Mesothelial cell of epicardium (in vitro differentiated cells): ENCODE measurements at regions not wholly inside any gene's neighbourhood (a gene's known extent, or its start where the extent isn't known, plus 50 kb on each side); places are given as distances from the start of the nearest gene placed in this dataset.

Source experiments
- DNase-seq, 2 experiments: peaks; one replicate each; pipeline ENCODE4 v3.0.0; 2021; ENCODE audit warnings: low spot score in 2 of 2; ENCODE audit not compliant: unreplicated experiment in 2 of 2
- H3K27ac Mint-ChIP-seq: 2 replicates; pipeline ENCODE4 v1.8.0; 2021; ENCODE audit warnings: mixed read lengths
- H3K27me3 Mint-ChIP-seq: 2 replicates; pipeline ENCODE4 v1.8.0; 2021; ENCODE audit warnings: low read depth, mixed read lengths
- H3K36me3 Mint-ChIP-seq: 2 replicates; pipeline ENCODE4 v1.8.0; 2021; ENCODE audit warnings: mixed read lengths
- H3K4me1 Mint-ChIP-seq: 2 replicates; pipeline ENCODE4 v1.8.0; 2021; ENCODE audit warnings: mixed read lengths
- H3K4me3 Mint-ChIP-seq: 2 replicates; pipeline ENCODE4 v1.8.0; 2021; ENCODE audit warnings: mild to moderate bottlenecking, moderate library complexity, mixed read lengths
- H3K9me3 Mint-ChIP-seq: 2 replicates; pipeline ENCODE4 v1.8.0; 2021; ENCODE audit warnings: mixed read lengths
- CTCF ChIP-seq: fragments of 200-600 bp; sonication (generic); IDR thresholded peaks from one replicate; pipeline ENCODE4 v1.5.0; 2021; ENCODE audit warnings: antibody characterized with exemption; ENCODE audit not compliant: unreplicated experiment

- no peaks in the 10 kb centered on the region for H3K36me3 Mint-ChIP-seq
- H3K9me3 Mint-ChIP-seq: peaks cover 16% of the 10 kb centered on the region
- no peak for TF ChIP-seq CTCF
- no peak for DNase-seq
- no peak overlapping the region for H3K4me3 Mint-ChIP-seq
- no peak overlapping the region for H3K27ac Mint-ChIP-seq
- H3K4me1 Mint-ChIP-seq: no peaks in the 10 kb centered on the region
- H3K27me3 Mint-ChIP-seq: no peaks in the 10 kb centered on the region
Measured at GRCh38 chr14:83356080-83356479, 1822.4 kb upstream of the SEL1L start.

GRCh38 chr14:83372271-83372670, 1838.6 kb upstream of the SEL1L start:
- peaks cover 4% of the 10 kb centered on the region for H3K36me3 Mint-ChIP-seq
- H3K4me3 Mint-ChIP-seq: no peak overlapping the region
- no peak for DNase-seq
- no peak for TF ChIP-seq CTCF
- H3K27ac Mint-ChIP-seq: no peak overlapping the region
- H3K9me3 Mint-ChIP-seq: peaks cover 25% of the 10 kb centered on the region
- H3K27me3 Mint-ChIP-seq: no peaks in the 10 kb centered on the region
- no peaks in the 10 kb centered on the region for H3K4me1 Mint-ChIP-seq

GRCh38 chr14:83379436-83379835, 1845.8 kb upstream of the SEL1L start:
- peaks cover 5% of the 10 kb centered on the region for H3K4me1 Mint-ChIP-seq
- DNase-seq: no peak

DNA sequence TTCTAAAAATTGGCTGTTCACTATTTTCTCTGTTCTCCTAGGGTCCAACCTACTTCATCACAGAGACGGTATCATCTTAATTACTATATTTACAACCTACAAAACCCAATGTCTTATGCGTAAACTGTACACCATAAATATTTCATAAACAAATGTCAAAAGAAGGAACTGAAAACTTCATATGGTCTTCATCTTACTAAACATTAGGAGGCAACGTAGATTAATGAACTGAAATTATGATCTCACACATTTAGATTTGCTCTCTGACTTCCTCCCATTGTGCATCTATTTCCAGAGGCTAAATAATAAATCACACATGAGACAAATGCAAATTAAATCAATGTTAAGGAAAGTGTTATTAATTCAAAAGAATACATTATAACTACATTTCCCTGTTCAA, 1850.6 kb upstream of the SEL1L start:
- H3K27me3 Mint-ChIP-seq: no peaks in the 10 kb centered on the region
- no peak overlapping the region for H3K27ac Mint-ChIP-seq
- no peak for DNase-seq
- no peaks in the 10 kb centered on the region for H3K36me3 Mint-ChIP-seq
- peaks cover 5% of the 10 kb centered on the region for H3K4me1 Mint-ChIP-seq
- no peak overlapping the region for H3K4me3 Mint-ChIP-seq
- peaks cover 31% of the 10 kb centered on the region for H3K9me3 Mint-ChIP-seq
- TF ChIP-seq CTCF: no peak

More at GRCh38 chr14:83379436-83379835, 1845.8 kb upstream of the SEL1L start:
- Mint-ChIP-seq H3K27me3 (no peaks in the 10 kb centered on the region), H3K27ac (peak overlapping the region; percentile 61), H3K4me3 (no peak overlapping the region), H3K36me3 (peaks cover 4% of the 10 kb centered on the region), H3K9me3 (peaks cover 32% of the 10 kb centered on the region)
- no peak for TF ChIP-seq CTCF

GRCh38 chr14:83395321-83395720, 1861.7 kb upstream of the SEL1L start:
- no peak for DNase-seq
- TF ChIP-seq CTCF: no peak
- H3K9me3 Mint-ChIP-seq: no peaks in the 10 kb centered on the region
- no peak overlapping the region for H3K4me3 Mint-ChIP-seq
- no peaks in the 10 kb centered on the region for H3K4me1 Mint-ChIP-seq
- no peak overlapping the region for H3K27ac Mint-ChIP-seq
- H3K36me3 Mint-ChIP-seq: no peaks in the 10 kb centered on the region
- no peaks in the 10 kb centered on the region for H3K27me3 Mint-ChIP-seq

DNA sequence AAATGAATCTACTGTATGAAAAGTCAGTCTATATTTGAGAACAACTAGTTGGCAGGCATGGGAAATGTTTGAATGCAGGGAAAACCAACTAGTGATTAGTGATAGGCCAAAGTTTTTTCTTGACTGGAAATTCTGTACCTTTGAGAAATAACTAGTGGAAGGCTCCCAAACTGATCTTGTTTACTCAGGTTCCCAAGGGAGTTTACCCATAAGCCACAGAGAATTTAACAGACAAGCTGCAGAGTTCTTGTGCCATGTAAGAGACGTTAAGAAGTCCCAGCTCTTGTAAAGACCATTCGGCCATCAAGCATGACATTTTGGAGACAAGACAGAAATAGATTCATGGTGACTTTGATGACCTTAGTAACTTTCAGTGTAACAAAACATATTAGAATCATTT, 1882.8 kb upstream of the SEL1L start:
- H3K36me3 Mint-ChIP-seq: no peaks in the 10 kb centered on the region
- TF ChIP-seq CTCF: no peak
- H3K4me3 Mint-ChIP-seq: no peak overlapping the region
- no peaks in the 10 kb centered on the region for H3K9me3 Mint-ChIP-seq
- H3K27ac Mint-ChIP-seq: no peak overlapping the region
- peaks cover 2% of the 10 kb centered on the region for H3K4me1 Mint-ChIP-seq
- DNase-seq: no peak
- no peaks in the 10 kb centered on the region for H3K27me3 Mint-ChIP-seq
